HG02763 (cell line): ENCODE measurements at regions not wholly inside any gene's neighbourhood (a gene's known extent, or its start where the extent isn't known, plus 50 kb on each side); places are given as distances from the start of the nearest gene placed in this dataset.

Experiments
- ATAC-seq: cut with Tn5 transposase; IDR thresholded peaks from one replicate; pipeline ENCODE4 v1.9.1; 2021; ENCODE audit warnings: mild to moderate bottlenecking, moderate library complexity; ENCODE audit not compliant: unreplicated experiment

DNA sequence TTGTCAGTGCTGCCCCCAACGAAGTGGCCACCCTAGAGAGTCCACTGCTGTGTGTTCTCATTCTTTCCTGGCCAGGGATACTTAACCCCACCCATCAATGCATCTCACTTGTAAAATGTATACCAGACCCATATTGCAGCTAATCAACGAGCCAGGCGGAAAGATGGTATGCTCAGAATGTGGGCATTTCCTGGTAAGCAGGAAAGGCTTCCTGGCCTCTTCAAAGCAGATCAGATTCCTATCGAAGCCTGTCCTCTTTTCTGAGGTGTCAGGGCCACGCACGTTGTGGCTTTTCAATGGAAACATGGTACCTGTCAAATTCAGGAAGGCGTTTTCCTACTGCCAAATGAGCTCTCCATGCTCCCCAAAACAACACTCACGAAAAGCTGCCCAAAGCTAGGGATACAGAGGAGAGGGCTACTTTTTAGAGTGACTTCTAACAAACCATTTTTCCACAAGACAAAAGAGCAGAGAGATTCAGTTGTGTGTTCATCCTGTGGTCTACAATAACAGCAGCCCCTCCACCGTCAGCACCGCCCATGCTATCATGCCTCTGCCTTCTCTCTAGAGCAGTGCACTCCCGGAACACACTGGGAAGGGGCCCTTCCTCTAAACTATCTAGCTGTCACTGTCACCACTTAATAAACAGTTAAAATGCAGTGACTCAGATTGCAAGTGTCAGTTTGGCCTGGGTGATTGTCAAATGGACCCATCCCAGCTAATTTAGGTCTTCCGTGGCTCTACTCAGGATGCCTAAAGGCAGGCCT is 535.1 kb downstream of the RNF144A start:
- ATAC-seq: no peak

DNA sequence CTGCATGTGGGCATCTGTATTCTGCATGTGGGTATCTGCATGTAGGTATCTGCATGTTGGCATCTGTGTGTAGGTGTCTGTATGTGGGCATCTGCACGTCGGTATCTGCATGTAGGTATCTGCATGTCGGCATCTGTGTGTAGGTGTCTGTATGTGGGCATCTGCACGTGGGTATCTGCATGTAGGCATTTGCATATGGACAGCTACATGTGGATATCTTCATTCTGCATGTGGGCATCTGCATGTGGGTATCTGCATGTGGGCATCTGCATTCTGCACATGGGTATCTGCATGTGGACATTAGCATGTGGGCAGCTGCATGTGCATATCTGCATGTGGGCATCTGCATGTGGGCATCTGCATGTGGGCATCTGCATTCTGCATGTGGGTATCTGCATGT is 537.4 kb downstream of the RNF144A start:
- no peak for ATAC-seq

DNA sequence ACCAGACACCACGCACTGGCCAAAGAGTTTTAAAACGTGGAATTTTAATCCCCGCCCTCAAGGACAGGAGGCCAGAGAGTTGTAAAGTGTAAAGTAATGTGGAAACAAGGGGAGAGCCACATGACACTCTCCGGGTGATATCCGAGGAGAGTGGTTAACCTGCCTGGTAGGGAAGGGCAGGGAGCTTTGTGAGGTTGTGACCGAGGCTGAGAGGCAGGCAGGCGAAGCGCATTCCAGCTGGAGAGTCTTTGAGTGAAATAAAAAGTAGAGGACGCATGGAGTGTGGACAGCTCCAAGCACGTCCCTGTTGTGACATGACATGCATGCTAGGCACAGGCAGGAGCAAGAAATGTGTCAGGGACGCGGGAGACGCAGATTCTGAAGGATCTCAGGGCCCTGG is 539.5 kb downstream of the RNF144A start:
- ATAC-seq: no peak

DNA sequence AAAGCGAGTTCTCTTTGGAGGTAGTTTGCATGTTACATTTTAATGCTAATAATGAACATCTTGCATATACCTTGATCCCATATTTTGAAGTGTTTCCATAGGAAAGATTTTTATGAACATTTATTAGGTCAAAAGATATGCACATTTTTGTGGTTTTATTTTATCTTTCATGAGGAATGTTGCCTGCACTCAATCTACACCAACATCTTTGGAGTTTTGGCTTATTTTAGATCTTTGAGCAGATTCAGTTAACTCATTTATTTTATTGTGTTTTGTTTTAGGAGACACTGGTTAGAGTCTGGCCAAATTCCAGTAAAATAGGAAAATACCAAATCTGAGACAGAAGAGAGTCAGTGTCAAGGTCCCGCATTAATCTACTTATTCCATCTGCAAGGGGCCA is 540.9 kb downstream of the RNF144A start:
- ATAC-seq: no peak

DNA sequence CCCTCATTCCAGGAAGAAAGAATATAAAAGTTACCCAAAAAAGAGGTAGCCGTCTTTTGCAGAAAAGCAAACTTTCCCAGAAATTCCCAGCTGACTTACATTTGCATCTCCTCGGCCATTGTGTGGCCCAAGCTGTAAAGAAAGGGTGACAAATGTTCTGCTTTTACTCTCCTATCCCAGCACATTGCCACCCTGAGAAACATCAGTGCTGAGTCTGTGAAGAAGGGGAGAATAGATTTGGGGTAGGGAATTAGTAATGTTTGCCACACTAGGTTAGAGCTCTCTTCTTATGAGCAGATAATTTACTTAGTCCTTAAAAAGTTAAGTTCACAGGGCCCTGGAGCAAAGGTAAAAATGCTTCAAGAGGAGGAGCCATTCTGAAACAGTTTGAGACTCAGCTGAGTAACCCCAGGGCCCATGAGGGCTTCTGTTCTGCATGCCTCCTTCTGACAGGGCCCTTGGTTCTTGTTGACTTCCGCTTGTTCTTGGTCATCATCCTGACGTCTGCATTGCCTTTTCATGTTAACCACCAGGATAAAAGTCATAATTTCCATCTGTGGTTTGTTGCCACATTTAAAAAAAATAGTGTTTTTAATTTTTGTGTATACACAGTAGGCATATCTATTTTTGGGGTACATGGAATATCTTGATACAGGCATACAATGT is 550.7 kb downstream of the RNF144A start:
- ATAC-seq: no peak

DNA sequence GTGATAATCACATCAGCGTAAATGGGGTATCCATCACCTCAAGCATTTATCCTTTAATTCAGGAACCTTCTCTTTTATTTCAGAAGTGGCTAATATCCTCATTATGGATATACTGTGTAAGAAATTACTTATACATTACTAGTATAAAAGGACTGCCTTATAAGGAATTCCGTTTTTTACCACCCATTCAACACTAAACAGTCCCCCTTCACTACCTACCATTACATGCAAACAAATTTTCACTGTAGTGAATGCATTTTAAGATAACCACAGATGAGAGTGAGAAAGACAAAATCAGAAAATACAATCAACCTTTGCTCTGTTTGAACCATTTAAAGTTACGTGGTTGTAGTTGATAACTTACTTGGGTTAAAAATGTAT is 551.2 kb downstream of the RNF144A start:
- ATAC-seq: no peak

DNA sequence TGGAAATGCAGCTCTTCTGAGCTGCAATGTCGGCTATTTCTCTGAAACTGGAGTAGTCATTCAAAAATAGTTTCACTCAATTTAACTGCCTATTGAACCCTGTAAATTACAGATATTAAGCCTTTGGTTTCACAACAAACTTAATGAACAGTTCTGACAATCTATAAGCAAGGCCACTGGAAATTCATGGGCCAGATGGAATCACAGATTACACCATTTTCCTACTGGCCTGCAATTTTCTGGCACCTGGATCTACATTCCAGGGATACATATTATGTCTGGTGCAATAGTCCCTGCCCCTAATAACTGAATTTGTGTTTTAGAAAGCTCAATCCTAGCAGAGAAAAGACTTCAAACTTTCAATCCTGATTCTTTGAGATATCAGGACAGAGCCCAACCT is 551.7 kb downstream of the RNF144A start:
- no peak for ATAC-seq

DNA sequence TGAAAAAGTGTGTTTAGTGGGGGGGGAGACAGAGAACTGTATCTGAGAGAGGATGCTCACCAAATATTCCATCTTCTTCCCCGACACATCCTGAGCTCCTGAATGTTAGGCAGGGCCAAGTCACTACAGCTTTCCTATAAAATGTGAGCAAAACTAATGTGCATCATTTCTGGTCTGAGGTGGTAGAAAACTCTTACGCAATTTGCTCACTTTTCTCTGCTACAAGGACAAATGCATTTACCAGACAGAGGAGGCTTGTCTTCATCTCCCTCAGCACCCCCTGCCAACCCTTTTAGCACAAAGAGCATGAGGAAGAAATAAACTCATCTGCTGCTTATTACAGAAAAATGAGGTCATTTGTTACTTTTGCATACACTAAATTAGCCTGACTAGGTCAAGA is 554.0 kb downstream of the RNF144A start:
- ATAC-seq: no peak

DNA sequence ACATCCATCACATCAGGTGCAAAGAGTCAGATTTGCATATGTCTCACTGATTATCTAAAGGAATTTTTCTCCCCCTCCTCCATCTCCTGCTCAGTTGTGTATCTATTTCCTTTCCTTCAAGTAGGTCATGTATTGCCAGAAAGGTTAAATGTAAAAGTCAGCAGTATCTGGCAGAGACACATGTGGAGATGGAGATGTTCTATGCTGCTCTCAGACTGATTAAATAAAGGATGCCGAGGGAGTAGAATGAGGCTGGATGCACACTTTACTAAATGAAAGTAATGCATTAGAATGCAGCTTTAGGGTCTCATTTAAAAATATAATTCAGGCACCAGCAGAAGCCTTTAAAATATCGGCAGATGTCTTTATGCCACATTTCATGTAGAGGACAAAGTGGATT is 555.3 kb downstream of the RNF144A start:
- no peak for ATAC-seq

DNA sequence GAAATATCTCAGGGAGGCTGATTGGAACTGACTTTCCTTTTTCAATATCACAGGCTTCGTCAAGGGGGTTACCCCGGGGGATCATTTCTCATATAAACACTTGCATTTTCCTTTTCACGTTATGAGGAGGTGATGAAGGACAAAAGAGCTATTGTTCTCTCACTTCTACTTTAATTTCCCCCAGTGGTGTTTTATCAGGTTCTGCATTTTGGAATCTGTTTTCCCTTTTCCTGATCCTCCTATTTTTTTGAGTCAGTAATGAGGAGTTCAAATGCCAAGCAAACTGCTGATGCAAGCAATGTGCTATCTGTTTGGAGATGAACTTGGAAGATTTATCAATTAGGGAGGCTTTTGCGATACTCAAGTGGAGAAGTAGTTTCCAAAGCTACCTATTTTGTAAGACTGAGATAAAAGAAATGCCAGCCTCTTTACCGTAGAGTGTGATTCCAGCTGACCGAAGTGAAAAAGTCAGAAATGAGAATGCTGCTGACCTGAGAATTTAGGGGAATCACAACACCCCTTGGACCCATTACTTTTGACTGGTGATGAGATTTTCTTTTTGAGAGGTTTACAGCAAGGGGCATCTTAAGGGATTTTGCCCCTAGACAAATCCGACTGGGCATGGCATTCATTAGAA is 556.0 kb downstream of the RNF144A start:
- no peak for ATAC-seq

DNA sequence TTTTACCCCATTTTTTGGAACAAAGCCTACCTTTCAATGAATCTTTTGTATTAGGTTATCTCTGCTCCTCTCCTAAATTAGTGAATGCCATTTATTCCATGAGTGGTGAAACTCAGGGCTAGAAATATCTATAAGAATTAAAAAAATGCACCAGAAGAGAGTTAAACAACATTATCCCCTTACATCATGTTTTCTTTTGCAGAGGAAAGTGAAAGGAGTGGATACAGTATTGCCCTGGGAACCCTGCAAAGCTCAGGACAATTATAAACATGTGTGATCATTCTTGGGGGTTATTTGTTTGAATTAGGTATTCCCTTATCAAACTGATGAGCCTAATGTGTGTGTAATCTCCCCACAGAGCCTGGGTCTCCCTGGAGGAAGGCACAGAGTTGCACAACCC is 559.2 kb downstream of the RNF144A start:
- no peak for ATAC-seq

DNA sequence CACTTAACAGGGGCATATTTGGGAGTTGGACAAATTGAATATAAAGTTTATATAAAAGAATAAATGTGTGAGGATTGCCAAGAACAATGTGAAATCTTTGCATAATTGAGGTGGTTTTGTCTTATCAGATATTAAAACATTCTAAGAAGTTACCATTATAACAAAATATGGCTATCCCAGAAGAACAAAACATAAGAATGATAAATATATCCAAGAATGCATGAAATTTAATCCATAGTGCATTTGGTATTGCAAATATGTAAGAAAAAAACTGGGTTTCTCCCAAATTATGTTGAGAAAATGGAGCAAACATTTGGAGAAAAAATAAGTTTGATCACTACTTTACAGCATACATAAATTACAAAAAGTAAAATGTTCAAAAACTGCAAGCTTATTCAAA is 562.4 kb downstream of the RNF144A start:
- no peak for ATAC-seq

DNA sequence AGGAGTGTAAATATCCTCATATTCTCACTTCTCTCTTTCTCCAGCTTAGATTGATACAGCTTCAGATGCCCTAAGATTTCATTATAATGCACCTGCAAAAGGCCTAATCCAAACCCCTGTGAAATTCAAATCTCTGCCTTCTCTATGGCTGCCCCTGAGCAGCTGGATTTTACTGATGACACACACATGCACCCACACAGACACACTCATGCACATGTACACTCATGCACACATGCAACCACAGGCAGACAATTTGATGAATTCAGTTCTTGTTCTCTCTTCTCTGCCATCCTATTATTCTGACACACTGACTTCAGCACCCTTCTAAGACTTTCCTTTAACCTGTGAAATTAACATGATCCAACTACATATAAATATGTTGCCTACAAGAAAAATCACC is 563.2 kb downstream of the RNF144A start:
- ATAC-seq: no peak

DNA sequence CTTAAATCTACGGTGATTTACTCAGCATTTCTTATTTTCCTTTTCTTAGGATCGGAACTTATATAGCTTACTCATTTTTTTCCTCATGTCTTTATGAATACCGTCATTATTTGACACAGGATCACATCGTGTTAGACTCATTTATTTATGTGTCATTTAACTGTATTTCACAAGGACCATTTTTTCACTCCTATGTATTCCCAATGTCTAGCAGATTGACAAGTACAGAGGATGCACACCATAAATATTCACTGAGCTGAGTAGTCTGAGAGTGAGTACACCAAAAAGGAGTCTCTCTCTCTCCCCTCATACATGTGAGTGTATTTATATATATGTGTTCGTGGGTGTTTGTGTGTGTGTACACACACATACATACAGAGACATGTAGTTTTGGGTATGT is 573.5 kb downstream of the RNF144A start:
- ATAC-seq: no peak

DNA sequence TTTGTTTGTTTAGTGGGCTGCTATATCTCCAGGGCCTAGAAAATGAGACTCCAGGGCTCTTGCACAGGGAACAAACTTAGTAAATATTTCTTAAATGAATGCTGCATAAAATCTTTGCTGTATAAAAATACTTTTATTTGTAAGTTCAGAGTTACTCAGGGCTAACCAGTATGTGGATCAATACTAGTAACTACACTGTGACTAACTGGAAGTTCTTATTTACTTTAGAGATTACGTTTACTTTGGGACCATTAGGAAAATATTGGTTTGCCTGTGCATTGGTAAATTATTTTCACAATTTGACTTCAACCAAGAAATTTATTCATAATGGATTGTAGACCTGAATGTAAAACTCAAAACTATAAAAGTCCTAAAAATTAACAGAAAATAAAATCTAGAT is 575.5 kb downstream of the RNF144A start:
- ATAC-seq: no peak

DNA sequence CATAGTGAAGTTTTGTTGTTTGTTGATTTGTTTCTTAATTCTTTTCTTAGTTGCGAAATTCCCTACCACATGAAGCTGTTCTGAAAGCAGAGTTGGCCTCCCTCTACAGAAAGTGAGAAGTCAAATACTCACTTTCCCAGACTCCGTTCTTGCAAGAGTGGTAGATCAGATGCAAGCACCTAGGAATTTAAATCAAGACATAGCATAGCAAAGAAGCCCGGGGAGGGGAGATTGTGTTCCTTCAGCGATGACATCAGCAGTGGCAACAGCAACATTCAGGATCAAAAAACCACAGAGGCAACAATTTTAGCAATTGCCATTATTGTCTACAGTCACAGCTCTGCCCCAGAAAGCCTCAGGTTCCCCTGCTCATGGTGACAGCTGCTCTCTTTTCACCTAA is 580.0 kb downstream of the RNF144A start:
- ATAC-seq: no peak

DNA sequence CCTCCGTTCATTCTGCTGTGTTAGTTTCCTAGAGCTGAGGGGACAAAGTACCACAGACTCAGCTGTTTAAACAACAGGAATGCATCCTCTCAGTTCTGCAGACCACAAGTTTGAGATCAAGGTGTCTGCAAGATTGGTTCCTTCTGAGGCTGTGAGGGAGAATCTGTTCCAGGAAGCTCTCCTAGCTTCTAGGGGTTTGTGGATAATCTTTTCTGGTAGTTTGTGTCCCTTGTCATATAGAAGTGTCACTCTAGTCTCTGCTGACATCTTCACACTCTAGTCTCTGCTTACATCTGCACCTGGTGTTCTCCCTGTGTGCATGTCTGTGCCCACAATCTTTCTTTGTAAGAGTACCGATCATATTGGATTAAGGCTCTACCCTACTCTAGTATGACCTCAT is 581.8 kb downstream of the RNF144A start:
- no peak for ATAC-seq

DNA sequence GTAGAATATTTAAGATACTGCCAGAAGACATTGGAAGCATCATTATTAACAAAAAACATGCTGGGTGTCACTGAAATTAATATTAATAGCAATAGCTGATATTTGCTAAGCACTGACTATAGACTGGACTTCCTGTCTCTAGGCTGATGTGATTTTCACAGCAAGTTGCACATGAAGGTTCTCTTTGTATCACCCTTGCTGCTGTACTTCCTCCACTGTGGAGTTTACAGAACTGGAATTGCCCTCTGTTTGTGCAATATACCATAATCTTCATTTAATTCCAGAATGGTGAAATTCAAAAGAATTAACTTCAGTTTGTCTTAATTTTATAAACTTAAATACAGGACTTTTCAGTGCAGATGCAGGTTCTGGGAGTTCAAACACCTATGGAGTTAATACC is 585.1 kb downstream of the RNF144A start:
- no peak for ATAC-seq

DNA sequence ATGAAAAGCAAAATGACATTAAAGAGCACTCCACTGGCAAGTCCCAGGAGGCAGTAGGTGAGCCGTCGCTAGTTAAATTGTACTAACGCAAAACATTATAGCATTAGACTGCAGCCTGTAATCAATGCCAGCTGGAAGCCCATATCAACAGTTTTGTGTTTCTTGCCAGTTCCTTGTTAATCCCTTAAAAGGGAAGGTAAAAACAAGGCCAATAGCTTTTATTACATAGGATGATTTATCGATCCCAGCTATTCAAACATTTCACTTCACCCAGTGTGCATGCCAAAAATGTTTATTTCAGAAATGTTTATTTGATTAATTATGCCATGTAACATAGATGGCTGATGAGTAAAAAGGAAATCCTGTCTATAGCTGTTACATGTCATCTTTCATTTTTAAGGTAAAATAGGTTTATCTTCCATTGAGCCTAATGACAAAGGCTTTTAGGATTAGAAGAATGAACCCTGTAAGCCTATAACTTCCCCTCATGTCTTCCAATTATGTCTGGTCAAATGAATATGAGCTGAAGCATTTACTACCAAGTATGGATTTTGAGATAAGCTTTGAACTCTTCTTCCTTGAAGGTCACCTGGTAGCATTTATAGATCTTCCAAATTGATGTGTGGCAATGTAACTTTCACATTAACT is 591.2 kb downstream of the RNF144A start:
- no peak for ATAC-seq

DNA sequence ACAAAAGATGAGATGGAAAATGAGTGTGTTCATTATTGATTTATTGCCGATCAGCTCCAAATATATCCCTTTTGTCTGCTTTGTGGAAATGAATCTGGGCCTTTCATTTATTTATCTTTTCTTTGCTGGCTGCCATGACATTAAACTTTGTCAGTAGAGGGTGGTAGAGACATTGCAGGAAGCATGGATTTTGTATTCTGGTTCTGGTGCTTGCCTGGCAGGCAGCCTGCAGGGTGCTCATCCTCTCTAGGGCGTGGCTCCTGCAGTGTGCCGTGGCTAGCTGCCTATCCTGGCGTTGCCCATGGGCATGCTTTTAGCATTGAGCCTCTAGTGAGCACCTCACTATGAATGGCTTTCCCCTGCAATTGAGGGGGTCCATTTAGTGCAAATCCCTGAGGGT is 593.1 kb downstream of the RNF144A start:
- ATAC-seq: no peak

DNA sequence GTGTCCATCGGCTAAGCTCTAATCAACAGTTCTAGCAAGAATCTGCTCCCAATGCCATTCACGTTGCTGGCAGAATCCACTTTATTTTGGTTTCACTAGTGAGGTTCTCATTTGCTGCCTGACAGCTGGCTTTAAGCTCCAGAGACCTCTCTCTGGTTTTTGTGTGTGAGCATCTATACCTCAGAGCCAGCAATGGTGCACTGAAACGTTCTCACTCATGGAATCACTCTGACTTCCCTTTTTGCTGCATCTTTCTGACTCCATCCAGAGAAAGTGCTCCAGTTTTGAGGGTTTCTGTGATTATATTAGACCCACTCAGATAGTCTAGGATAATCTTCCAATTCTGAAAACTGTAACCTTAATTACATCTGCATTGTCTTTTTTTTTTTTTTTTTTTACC is 596.6 kb downstream of the RNF144A start:
- ATAC-seq: no peak

DNA sequence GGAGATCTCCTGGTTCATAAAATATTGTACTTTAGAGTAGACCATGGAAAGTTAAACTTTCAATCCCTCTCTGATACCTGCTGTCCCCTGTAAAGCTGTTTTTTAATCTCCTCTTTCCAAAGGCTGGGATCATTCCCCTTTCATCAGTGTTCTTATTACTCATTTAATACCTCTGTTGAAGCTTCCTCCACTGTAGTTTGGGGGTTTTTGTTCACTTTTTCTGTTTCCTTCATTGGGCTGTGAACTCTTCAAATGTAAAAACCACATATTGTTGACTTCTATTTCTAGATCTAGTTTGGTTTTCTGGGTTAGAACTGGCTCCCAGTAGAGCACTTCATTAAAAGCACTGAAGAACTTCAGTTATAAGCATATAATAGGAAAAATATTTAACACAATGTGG is 598.1 kb downstream of the RNF144A start:
- no peak for ATAC-seq
